ENCODE measurements at regions not wholly inside any gene's neighbourhood (a gene's known extent, or its start where the extent isn't known, plus 50 kb on each side); places are given as distances from the start of the nearest gene placed in this dataset.

GRCh38 chr21:24395320-24395923 lies 1211.9 kb downstream of the MRPL39 start:
- H3K27ac ChIP-seq: no peak overlapping the region

GRCh38 chr21:24375201-24375600 lies 1232.1 kb downstream of the MRPL39 start:
- H3K27ac ChIP-seq: no peak overlapping the region
- TF ChIP-seq CTCF (conservative IDR thresholded peaks at IDR 0.05): peak; percentile 16; the same call in 1 of the 2 replicates

More at GRCh38 chr21:24395320-24395923, 1211.9 kb downstream of the MRPL39 start:
- TF ChIP-seq CTCF (conservative IDR thresholded peaks at IDR 0.05): no peak

- TF ChIP-seq CTCF (conservative IDR thresholded peaks at IDR 0.05): no peak
- H3K27ac ChIP-seq: no peak overlapping the region
These were observed 1234.8 kb downstream of the MRPL39 start for GRCh38 chr21:24372506-24372905.

GRCh38 chr21:24369746-24370145 lies 1237.5 kb downstream of the MRPL39 start:
- no peak overlapping the region for H3K27ac ChIP-seq
- TF ChIP-seq CTCF (conservative IDR thresholded peaks at IDR 0.05): no peak

- no peak for TF ChIP-seq CTCF (conservative IDR thresholded peaks at IDR 0.05)
- H3K27ac ChIP-seq: no peak overlapping the region
These were observed 1238.0 kb downstream of the MRPL39 start for GRCh38 chr21:24369278-24369677.

GRCh38 chr21:24367936-24368335 lies 1239.3 kb downstream of the MRPL39 start:
- no peak overlapping the region for H3K27ac ChIP-seq
- TF ChIP-seq CTCF (conservative IDR thresholded peaks at IDR 0.05): no peak

- H3K27ac ChIP-seq: no peak overlapping the region
- no peak for TF ChIP-seq CTCF (conservative IDR thresholded peaks at IDR 0.05)
These were observed 1253.8 kb downstream of the MRPL39 start for GRCh38 chr21:24353492-24353891.

Measured in VCaP (cell line).